Loucy (cell line): ENCODE measurements at regions not wholly inside any gene's neighbourhood (a gene's known extent, or its start where the extent isn't known, plus 50 kb on each side); places are given as distances from the start of the nearest gene placed in this dataset.

Experiments
- H2AFZ ChIP-seq: fragments of 200-600 bp; sonication (generic); 2 replicates; pipeline ENCODE4 v1.6.0; 2016; ENCODE audit warnings: antibody characterized with exemption, mild to moderate bottlenecking, low read length, moderate library complexity
- H3F3A ChIP-seq: fragments of 200-600 bp; 2 replicates; pipeline ENCODE4 v1.6.0; 2016; ENCODE audit warnings: antibody characterized with exemption, low read depth, mild to moderate bottlenecking
- H3K27me3 ChIP-seq: fragments of 200-600 bp; sonication (generic); 2 replicates; pipeline ENCODE4 v1.6.1; 2014; ENCODE audit warnings: low read length, mild to moderate bottlenecking; ENCODE audit not compliant: insufficient read depth, poor library complexity, severe bottlenecking
- H3K36me3 ChIP-seq: fragments of 200-600 bp; sonication (generic); 2 replicates; pipeline ENCODE4 v1.6.1; 2016; ENCODE audit warnings: low read length; ENCODE audit not compliant: insufficient read depth
- H3K4me1 ChIP-seq: fragments of 200-600 bp; sonication (generic); 2 replicates; pipeline ENCODE4 v1.5.1; 2014; ENCODE audit warnings: low read length, mild to moderate bottlenecking; ENCODE audit not compliant: insufficient read depth, poor library complexity, severe bottlenecking
- H3K4me2 ChIP-seq: fragments of 200-600 bp; sonication (generic); 2 replicates; pipeline ENCODE4 v1.6.0; 2014; ENCODE audit warnings: antibody characterized with exemption, low read length, low read depth, mild to moderate bottlenecking; ENCODE audit not compliant: poor library complexity, severe bottlenecking
- H3K4me3 ChIP-seq: fragments of 200-600 bp; sonication (generic); 2 replicates; pipeline ENCODE4 v1.5.1; 2014; ENCODE audit warnings: low read length, mild to moderate bottlenecking, mixed read lengths; ENCODE audit not compliant: poor library complexity, severe bottlenecking
- H3K79me2 ChIP-seq: fragments of 200-600 bp; sonication (generic); 2 replicates; pipeline ENCODE4 v1.6.1; 2014; ENCODE audit warnings: low read length; ENCODE audit not compliant: insufficient read depth
- H3K9ac ChIP-seq: fragments of 200-600 bp; sonication (generic); 2 replicates; pipeline ENCODE4 v1.6.0; 2014; ENCODE audit warnings: mild to moderate bottlenecking, low read depth, low read length, moderate library complexity; ENCODE audit not compliant: poor library complexity, severe bottlenecking
- H3K9me2 ChIP-seq: fragments of 200-600 bp; sonication (generic); replicated peaks from 2 replicates; pipeline ENCODE4 v1.6.1; 2016; ENCODE audit warnings: low read depth, low read length, mixed read lengths
- H3K9me3 ChIP-seq: fragments of 200-600 bp; sonication (generic); 2 replicates; pipeline ENCODE4 v1.6.1; 2014; ENCODE audit warnings: mild to moderate bottlenecking, antibody characterized with exemption, low read length, low read depth; ENCODE audit not compliant: insufficient read depth
- H4K20me1 ChIP-seq: fragments of 200-600 bp; sonication (generic); 2 replicates; pipeline ENCODE4 v1.6.0; 2014; ENCODE audit warnings: antibody characterized with exemption, low read length, mild to moderate bottlenecking; ENCODE audit not compliant: insufficient read depth, poor library complexity, severe bottlenecking
- EZH2phosphoT487 ChIP-seq: fragments of 200-600 bp; IDR thresholded peaks from 2 replicates; pipeline ENCODE4 v1.6.1; 2018; ENCODE audit warnings: antibody characterized with exemption, mild to moderate bottlenecking, moderate library complexity, borderline replicate concordance
- TF ChIP-seq, protein P1 (sequence below): fragments of 200-600 bp; sonication (generic); conservative IDR thresholded peaks from 2 replicates; pipeline ENCODE4 v1.5.1; 2014; ENCODE audit warnings: mild to moderate bottlenecking, antibody characterized with exemption, low read length

DNA sequence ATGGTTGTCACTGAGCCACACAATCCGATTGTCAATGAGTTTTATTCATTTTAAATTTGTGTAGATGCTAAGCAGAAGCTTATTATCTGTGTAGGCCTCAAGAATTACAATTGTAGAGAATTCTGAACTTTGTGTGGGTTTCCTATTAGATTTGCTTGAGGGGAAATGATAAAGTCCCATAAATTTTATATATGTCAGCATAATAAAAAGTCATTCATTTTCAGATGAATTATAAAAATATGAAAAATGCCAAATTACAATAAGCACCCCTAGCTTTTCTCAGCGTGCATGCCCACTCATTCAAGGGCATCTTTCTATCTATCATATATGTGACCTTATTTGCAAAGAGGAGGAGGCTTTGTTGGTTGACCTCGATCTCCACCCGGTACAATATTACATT is 1041.1 kb upstream of the FOXG1 start:
- no peaks in the 10 kb centered on the region for H3K79me2 ChIP-seq
- H3K4me1 ChIP-seq: no peaks in the 10 kb centered on the region
- no peaks in the 10 kb centered on the region for H3K9me3 ChIP-seq
- H3K27me3 ChIP-seq: no peaks in the 10 kb centered on the region
- no peak for TF ChIP-seq EZH2phosphoT487
- TF ChIP-seq, protein P1, sequence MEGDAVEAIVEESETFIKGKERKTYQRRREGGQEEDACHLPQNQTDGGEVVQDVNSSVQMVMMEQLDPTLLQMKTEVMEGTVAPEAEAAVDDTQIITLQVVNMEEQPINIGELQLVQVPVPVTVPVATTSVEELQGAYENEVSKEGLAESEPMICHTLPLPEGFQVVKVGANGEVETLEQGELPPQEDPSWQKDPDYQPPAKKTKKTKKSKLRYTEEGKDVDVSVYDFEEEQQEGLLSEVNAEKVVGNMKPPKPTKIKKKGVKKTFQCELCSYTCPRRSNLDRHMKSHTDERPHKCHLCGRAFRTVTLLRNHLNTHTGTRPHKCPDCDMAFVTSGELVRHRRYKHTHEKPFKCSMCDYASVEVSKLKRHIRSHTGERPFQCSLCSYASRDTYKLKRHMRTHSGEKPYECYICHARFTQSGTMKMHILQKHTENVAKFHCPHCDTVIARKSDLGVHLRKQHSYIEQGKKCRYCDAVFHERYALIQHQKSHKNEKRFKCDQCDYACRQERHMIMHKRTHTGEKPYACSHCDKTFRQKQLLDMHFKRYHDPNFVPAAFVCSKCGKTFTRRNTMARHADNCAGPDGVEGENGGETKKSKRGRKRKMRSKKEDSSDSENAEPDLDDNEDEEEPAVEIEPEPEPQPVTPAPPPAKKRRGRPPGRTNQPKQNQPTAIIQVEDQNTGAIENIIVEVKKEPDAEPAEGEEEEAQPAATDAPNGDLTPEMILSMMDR: no peak
- H3F3A ChIP-seq: no peaks in the 10 kb centered on the region
- H3K4me2 ChIP-seq: no peak overlapping the region
- no peaks in the 10 kb centered on the region for H4K20me1 ChIP-seq
- no peaks in the 10 kb centered on the region for H3K9me2 ChIP-seq
- H3K4me3 ChIP-seq: no peak overlapping the region
- no peak overlapping the region for H2AFZ ChIP-seq
- H3K9ac ChIP-seq: no peak overlapping the region
- H3K36me3 ChIP-seq: no peaks in the 10 kb centered on the region

DNA sequence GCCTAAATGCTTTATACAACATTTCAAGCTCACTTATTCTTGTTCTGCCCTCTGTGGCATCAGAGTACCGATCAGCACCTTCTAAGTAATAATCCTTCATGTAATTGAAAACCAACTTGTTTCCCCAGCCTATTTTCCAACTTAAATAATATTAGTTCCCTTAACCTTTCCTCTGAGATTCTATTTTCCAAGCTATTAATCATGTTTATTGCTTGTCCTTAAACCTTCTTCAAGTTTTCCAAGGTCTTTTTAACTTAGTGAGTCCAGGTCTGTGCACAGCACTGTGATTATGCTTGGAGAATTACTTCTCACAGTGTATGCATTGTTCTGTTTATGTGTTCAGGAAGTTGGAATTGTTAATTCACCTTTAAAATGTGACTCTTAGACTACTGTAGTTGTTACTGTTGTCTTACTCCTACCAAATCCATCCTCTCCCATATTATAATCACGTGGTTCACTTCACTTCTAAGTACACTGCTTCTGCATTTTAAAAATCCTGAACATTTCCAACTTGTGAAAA is 1039.3 kb upstream of the FOXG1 start:
- no peaks in the 10 kb centered on the region for H3K9me2 ChIP-seq
- H3K79me2 ChIP-seq: no peaks in the 10 kb centered on the region
- H3K4me1 ChIP-seq: no peaks in the 10 kb centered on the region
- TF ChIP-seq, protein P1: no peak
- TF ChIP-seq EZH2phosphoT487: no peak
- H3F3A ChIP-seq: no peaks in the 10 kb centered on the region
- no peaks in the 10 kb centered on the region for H3K36me3 ChIP-seq
- no peak overlapping the region for H3K4me2 ChIP-seq
- H4K20me1 ChIP-seq: no peaks in the 10 kb centered on the region
- no peak overlapping the region for H3K4me3 ChIP-seq
- no peaks in the 10 kb centered on the region for H3K9me3 ChIP-seq
- no peak overlapping the region for H3K9ac ChIP-seq
- no peak overlapping the region for H2AFZ ChIP-seq
- H3K27me3 ChIP-seq: no peaks in the 10 kb centered on the region

DNA sequence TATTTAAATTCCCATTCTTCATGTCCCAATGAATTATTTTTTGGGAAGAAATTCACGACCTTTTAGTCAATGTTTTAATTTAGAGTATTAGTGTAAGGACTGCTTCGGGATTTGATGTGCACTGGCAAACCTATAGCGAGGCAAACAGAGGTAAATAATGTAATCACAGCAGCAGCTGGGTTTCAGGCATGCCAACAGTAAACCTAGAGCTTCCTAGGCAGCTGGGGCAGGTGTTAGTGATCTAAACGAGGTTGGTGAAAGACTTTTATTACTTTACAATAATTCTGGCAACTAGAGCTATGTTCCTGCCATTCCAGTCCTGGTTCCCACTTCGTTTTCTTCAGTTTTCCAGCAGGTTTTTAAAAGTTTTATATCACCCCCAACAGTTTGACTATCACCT is 1036.4 kb upstream of the FOXG1 start:
- Histone ChIP-seq H3K36me3 (no peaks in the 10 kb centered on the region), H4K20me1 (no peaks in the 10 kb centered on the region), H3K4me3 (no peak overlapping the region), H3K4me1 (no peaks in the 10 kb centered on the region), H2AFZ (no peak overlapping the region), H3K9ac (no peak overlapping the region), H3K27me3 (no peaks in the 10 kb centered on the region), H3F3A (no peaks in the 10 kb centered on the region), H3K79me2 (no peaks in the 10 kb centered on the region), H3K4me2 (no peak overlapping the region), H3K9me3 (no peaks in the 10 kb centered on the region), H3K9me2 (no peaks in the 10 kb centered on the region)
- TF ChIP-seq EZH2phosphoT487: no peak
- TF ChIP-seq, protein P1: no peak
